ENCODE measurements at regions not wholly inside any gene's neighbourhood (a gene's known extent, or its start where the extent isn't known, plus 50 kb on each side); places are given as distances from the start of the nearest gene placed in this dataset.
"Not testable (repeated sequence)": the region's sequence is repeated elsewhere in the genome, so short reads cannot be mapped to it uniquely, and the experiment has no call there.

DNA sequence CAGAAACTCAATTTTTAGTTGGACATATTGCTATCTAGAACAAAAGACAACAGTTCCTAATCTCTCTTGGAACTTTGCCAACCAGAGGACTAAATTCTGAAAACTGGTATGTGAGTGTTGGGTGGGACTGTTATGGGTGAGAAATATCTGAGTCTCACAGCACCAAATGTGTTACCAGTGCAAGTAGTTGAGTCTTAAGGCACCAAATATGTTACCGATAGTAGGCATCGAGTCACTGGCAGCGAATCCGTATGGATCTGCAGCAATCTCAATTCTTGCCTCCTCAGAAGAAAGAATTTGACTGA, 575.2 kb downstream of the DACH1 start:
- no peaks in the 10 kb centered on the region for H3K27me3 ChIP-seq (ENCODE audit: insufficient read depth, low read length, poor library complexity, severe bottlenecking)
- H3K36me3 ChIP-seq (ENCODE audit: insufficient read depth, low read length): no peaks in the 10 kb centered on the region
- peak overlapping the region; percentile 84 for H3K4me2 ChIP-seq (ENCODE audit: low read depth, low read length, poor library complexity, severe bottlenecking)
- no peaks in the 10 kb centered on the region for H3K9me2 ChIP-seq (replicated peaks; ENCODE audit: low read depth, low read length)
- H3K9me3 ChIP-seq (ENCODE audit: insufficient read depth, low read depth, low read length): no peaks in the 10 kb centered on the region
- no peaks in the 10 kb centered on the region for H4K20me1 ChIP-seq (ENCODE audit: insufficient read depth, low read length, poor library complexity, severe bottlenecking)
- peak overlapping the region; percentile 75 for H3K4me3 ChIP-seq (ENCODE audit: low read length, poor library complexity, severe bottlenecking)
- TF ChIP-seq, protein P1, sequence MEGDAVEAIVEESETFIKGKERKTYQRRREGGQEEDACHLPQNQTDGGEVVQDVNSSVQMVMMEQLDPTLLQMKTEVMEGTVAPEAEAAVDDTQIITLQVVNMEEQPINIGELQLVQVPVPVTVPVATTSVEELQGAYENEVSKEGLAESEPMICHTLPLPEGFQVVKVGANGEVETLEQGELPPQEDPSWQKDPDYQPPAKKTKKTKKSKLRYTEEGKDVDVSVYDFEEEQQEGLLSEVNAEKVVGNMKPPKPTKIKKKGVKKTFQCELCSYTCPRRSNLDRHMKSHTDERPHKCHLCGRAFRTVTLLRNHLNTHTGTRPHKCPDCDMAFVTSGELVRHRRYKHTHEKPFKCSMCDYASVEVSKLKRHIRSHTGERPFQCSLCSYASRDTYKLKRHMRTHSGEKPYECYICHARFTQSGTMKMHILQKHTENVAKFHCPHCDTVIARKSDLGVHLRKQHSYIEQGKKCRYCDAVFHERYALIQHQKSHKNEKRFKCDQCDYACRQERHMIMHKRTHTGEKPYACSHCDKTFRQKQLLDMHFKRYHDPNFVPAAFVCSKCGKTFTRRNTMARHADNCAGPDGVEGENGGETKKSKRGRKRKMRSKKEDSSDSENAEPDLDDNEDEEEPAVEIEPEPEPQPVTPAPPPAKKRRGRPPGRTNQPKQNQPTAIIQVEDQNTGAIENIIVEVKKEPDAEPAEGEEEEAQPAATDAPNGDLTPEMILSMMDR (conservative IDR thresholded peaks at IDR 0.05; ENCODE audit: low read length): no peak
- TF ChIP-seq EZH2phosphoT487 (IDR thresholded peaks at IDR 0.05; ENCODE audit: borderline replicate concordance): no peak
- H2AFZ ChIP-seq (ENCODE audit: low read length): peak overlapping the region; percentile 99
- H3K79me2 ChIP-seq (ENCODE audit: insufficient read depth, low read length): no peaks in the 10 kb centered on the region
- H3K4me1 ChIP-seq (ENCODE audit: insufficient read depth, low read length, poor library complexity, severe bottlenecking): peaks cover 13% of the 10 kb centered on the region
- no peak overlapping the region for H3K9ac ChIP-seq (ENCODE audit: low read depth, low read length, poor library complexity, severe bottlenecking)
- H3F3A ChIP-seq (ENCODE audit: low read depth): no peaks in the 10 kb centered on the region

DNA sequence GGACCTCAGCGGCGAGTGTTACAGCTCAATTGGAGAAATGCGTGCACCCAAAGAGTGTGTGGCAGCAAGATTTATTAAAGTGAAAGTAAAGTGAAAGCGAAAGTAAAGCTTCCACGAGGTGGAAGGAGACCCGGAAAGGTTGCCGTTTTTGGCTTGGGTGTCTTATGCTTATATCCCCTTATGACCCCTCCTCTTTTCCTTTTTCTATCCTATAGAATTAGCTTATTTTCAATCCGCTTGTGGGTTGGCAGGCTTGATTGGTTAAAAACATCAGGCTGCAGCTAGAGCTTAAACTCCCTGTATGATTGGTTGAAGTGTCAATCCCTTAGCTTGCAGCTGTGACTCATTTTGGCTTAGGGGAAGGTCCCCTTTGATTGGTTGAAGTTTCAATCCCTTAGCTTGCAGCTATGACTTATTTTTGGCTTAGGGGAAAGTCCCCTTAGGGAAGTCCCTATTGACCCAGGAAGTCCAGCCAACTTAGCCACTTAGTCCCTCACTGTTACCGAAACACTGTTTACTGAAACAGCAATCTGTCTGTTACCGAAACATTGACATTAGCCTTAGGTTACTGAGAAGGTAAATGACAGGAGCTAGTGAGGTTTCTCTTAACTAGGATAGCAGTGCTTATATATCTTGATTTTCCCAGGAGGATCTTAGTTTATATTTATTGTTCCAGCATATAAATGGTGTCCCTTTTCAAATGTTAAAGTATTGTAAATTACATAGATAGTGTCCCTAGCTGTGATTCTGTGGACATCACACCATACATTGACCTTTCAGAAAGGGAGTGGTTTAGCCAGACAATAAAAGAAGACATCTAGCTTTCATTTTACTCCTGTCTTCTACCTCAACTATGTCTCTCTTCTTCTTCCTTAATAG, 575.8 kb downstream of the DACH1 start:
- TF ChIP-seq, protein P1 (conservative IDR thresholded peaks at IDR 0.05; ENCODE audit: low read length): no peak
- no peak for TF ChIP-seq EZH2phosphoT487 (IDR thresholded peaks at IDR 0.05; ENCODE audit: borderline replicate concordance)
- Histone ChIP-seq H3F3A (ENCODE audit: low read depth) (no peaks in the 10 kb centered on the region), H2AFZ (ENCODE audit: low read length) (peak overlapping the region; percentile 99), H3K27me3 (ENCODE audit: insufficient read depth, low read length, poor library complexity, severe bottlenecking) (no peaks in the 10 kb centered on the region), H3K9me2 (replicated peaks; ENCODE audit: low read depth, low read length) (no peaks in the 10 kb centered on the region), H4K20me1 (ENCODE audit: insufficient read depth, low read length, poor library complexity, severe bottlenecking) (no peaks in the 10 kb centered on the region), H3K4me2 (ENCODE audit: low read depth, low read length, poor library complexity, severe bottlenecking) (peak overlapping the region; percentile 84), H3K79me2 (ENCODE audit: insufficient read depth, low read length) (no peaks in the 10 kb centered on the region), H3K4me3 (ENCODE audit: low read length, poor library complexity, severe bottlenecking) (peak overlapping the region; percentile 75), H3K4me1 (ENCODE audit: insufficient read depth, low read length, poor library complexity, severe bottlenecking) (peaks cover 13% of the 10 kb centered on the region), H3K36me3 (ENCODE audit: insufficient read depth, low read length) (no peaks in the 10 kb centered on the region), H3K9ac (ENCODE audit: low read depth, low read length, poor library complexity, severe bottlenecking) (peak overlapping the region; percentile 67), H3K9me3 (ENCODE audit: insufficient read depth, low read depth, low read length) (no peaks in the 10 kb centered on the region)

DNA sequence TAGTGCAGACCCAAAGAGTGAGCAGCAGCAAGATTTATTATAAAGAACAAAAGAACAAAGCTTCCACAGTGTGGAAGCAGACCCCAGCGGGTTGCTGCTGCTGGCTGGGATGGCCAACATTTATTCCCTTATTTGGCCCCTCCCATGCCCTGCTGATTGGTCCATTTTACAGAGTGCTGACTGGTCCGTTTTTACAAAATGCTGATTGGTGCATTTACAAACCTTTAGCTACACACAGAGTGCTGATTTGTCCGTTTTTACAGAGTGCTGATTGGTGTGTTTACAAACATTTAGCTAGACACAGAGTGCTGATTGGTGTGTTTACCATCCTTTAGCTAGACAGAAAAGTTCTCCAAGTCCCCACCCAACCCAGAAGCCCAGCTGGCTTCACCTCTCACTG, 577.0 kb downstream of the DACH1 start:
- H3K27me3 ChIP-seq (ENCODE audit: insufficient read depth, low read length, poor library complexity, severe bottlenecking); H3K9ac ChIP-seq (ENCODE audit: low read depth, low read length, poor library complexity, severe bottlenecking); H3K9me3 ChIP-seq (ENCODE audit: insufficient read depth, low read depth, low read length); H3K9me2 ChIP-seq (replicated peaks; ENCODE audit: low read depth, low read length); H3K36me3 ChIP-seq (ENCODE audit: insufficient read depth, low read length); H3K79me2 ChIP-seq (ENCODE audit: insufficient read depth, low read length); H4K20me1 ChIP-seq (ENCODE audit: insufficient read depth, low read length, poor library complexity, severe bottlenecking); H3F3A ChIP-seq (ENCODE audit: low read depth): not testable (repeated sequence)
- Histone ChIP-seq H3K4me2 (ENCODE audit: low read depth, low read length, poor library complexity, severe bottlenecking) (peak overlapping the region; percentile 84), H2AFZ (ENCODE audit: low read length) (peak overlapping the region; percentile 99), H3K4me3 (ENCODE audit: low read length, poor library complexity, severe bottlenecking) (peak overlapping the region; percentile 75), H3K4me1 (ENCODE audit: insufficient read depth, low read length, poor library complexity, severe bottlenecking) (peaks cover 13% of the 10 kb centered on the region)

DNA sequence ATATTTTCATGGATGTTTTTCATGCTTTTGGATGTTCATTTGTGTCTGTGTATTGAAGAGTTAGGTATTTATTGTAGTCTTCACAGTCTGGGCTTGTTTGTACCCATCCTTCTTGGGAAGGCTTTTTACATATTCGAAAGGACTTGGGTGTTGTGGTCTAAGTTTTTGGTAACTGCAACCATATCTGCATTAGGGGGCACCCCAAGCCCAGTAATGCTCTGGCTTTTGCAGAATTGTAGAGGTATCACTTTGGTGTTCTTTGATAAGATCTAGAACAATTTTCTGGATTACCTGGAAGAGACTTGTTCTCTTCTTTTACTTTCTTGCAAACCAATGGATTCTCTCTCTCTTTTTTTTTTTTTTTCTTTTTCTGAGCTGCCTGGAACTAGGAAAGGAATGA, 581.3 kb downstream of the DACH1 start:
- Histone ChIP-seq H3K4me2 (ENCODE audit: low read depth, low read length, poor library complexity, severe bottlenecking) (no peak overlapping the region), H3K9me3 (ENCODE audit: insufficient read depth, low read depth, low read length) (no peaks in the 10 kb centered on the region), H4K20me1 (ENCODE audit: insufficient read depth, low read length, poor library complexity, severe bottlenecking) (no peaks in the 10 kb centered on the region), H3K27me3 (ENCODE audit: insufficient read depth, low read length, poor library complexity, severe bottlenecking) (no peaks in the 10 kb centered on the region), H3K9ac (ENCODE audit: low read depth, low read length, poor library complexity, severe bottlenecking) (no peak overlapping the region), H3K4me3 (ENCODE audit: low read length, poor library complexity, severe bottlenecking) (no peak overlapping the region), H3F3A (ENCODE audit: low read depth) (no peaks in the 10 kb centered on the region), H3K9me2 (replicated peaks; ENCODE audit: low read depth, low read length) (no peaks in the 10 kb centered on the region), H2AFZ (ENCODE audit: low read length) (no peak overlapping the region), H3K79me2 (ENCODE audit: insufficient read depth, low read length) (no peaks in the 10 kb centered on the region), H3K4me1 (ENCODE audit: insufficient read depth, low read length, poor library complexity, severe bottlenecking) (peaks cover 5% of the 10 kb centered on the region), H3K36me3 (ENCODE audit: insufficient read depth, low read length) (no peaks in the 10 kb centered on the region)
- TF ChIP-seq EZH2phosphoT487 (IDR thresholded peaks at IDR 0.05; ENCODE audit: borderline replicate concordance): no peak
- TF ChIP-seq, protein P1 (conservative IDR thresholded peaks at IDR 0.05; ENCODE audit: low read length): peak; percentile 62

Measured in Loucy (cell line).